LNCAP (cell line): ENCODE measurements at regions not wholly inside any gene's neighbourhood (a gene's known extent, or its start where the extent isn't known, plus 50 kb on each side); places are given as distances from the start of the nearest gene placed in this dataset.

ENCODE experiments used
- CTCF ChIP-seq: fragments of 450-650 bp; IDR thresholded peaks from 2 replicates; pipeline ENCODE4 v1.5.1; 2017; ENCODE audit warnings: mild to moderate bottlenecking

DNA sequence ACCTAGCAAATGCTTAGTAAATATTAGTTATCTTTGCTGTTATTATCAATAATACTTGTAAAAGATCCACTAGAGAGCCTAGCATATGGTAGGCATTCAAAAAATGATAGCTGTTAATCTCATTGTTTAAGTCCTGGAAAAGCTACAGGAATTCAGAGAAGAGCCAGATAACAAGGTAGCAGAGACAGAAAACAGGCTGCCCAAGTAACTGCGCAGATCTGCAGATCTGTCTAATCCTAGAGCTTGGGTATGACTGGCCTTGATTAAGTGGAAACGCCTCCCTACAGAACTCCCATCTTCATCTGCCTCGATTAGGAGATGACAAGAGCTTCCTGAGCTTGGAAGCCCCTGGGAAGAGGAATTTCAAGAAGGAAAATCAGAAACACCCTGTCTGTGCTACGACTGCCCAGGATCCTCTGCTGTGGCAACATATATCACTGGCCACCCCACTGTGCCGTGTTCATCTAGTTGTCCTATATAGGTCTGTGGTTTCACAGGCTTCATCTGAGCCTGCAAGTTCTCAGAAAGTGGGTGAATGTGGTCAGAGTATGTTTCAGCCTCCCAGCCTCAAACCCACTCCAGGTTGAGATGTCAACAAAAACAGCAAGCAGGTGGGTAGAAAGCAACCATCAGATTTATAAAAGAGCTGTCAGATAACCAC lies 151.5 kb upstream of the PKDCC start:
- no peak for TF ChIP-seq CTCF

- no peak for TF ChIP-seq CTCF
Measured at GRCh38 chr2:41899189-41899588, 148.6 kb upstream of the PKDCC start.

GRCh38 chr2:41900101-41900577 lies 147.7 kb upstream of the PKDCC start:
- TF ChIP-seq CTCF = no peak

GRCh38 chr2:41902897-41903296 lies 144.9 kb upstream of the PKDCC start:
- TF ChIP-seq CTCF = no peak

- no peak for TF ChIP-seq CTCF
Measured at GRCh38 chr2:41903474-41904135, 144.2 kb upstream of the PKDCC start.

DNA sequence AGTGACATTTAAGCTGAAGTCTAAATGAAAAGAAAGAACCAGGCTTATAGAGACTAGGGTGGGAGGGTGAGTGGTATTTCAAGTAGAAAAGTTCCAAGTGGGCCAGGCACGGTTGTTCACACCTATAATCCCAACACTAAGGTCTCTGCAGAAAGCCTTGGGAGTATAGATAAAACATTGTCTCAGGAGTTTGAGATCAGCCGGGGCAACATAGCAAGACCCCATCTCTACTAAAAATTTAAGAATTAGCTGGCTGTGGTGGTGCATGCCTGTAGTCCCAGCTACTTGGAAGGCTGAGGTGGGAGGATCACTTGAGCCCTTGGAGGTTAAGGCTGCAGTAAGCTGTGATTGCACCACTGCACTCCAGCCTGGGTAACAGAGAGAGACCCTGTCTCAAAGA lies 143.4 kb upstream of the PKDCC start:
- no peak for TF ChIP-seq CTCF

- TF ChIP-seq CTCF = no peak
Measured at GRCh38 chr2:41905597-41906337, 142.1 kb upstream of the PKDCC start.
